Osteoblast (primary cell): ENCODE measurements at regions not wholly inside any gene's neighbourhood (a gene's known extent, or its start where the extent isn't known, plus 50 kb on each side); places are given as distances from the start of the nearest gene placed in this dataset.

ENCODE experiments used
- DNase-seq: peaks from one replicate; pipeline ENCODE4 v3.0.0; 2011; ENCODE audit warnings: low spot score, mixed read lengths; ENCODE audit not compliant: insufficient read length; ENCODE audit errors: missing footprints
- H2AFZ ChIP-seq: 2 replicates; pipeline ENCODE4 v1.6.0; 2011; ENCODE audit warnings: mild to moderate bottlenecking, low read length
- H3K27ac ChIP-seq: 2 replicates; pipeline ENCODE4 v1.5.1; 2011; ENCODE audit warnings: mild to moderate bottlenecking, low read depth, low read length, moderate library complexity
- H3K27me3 ChIP-seq: 2 replicates; pipeline ENCODE4 v1.6.0; 2012; ENCODE audit warnings: mild to moderate bottlenecking, control low read depth, inconsistent platforms, low read length, moderate library complexity; ENCODE audit not compliant: insufficient read depth
- H3K36me3 ChIP-seq: 2 replicates; pipeline ENCODE4 v1.5.1; 2011; ENCODE audit warnings: mild to moderate bottlenecking, low read length, control low read depth, moderate library complexity; ENCODE audit not compliant: insufficient read depth
- H3K4me1 ChIP-seq: 2 replicates; pipeline ENCODE4 v1.5.1; 2011; ENCODE audit warnings: mild to moderate bottlenecking, low read length, control low read depth, moderate library complexity; ENCODE audit not compliant: insufficient read depth
- H3K4me2 ChIP-seq: 2 replicates; pipeline ENCODE4 v1.6.0; 2011; ENCODE audit warnings: mild to moderate bottlenecking, low read length; ENCODE audit not compliant: insufficient read depth
- H3K4me3 ChIP-seq: fragments of 200-600 bp; sonication (generic); 3 replicates; pipeline ENCODE4 v1.5.1; 2012; ENCODE audit warnings: mild to moderate bottlenecking, low read length, inconsistent platforms; ENCODE audit not compliant: insufficient read depth
- H3K79me2 ChIP-seq: 2 replicates; pipeline ENCODE4 v1.6.0; 2012; ENCODE audit warnings: mild to moderate bottlenecking, low read length, control low read depth, inconsistent platforms; ENCODE audit not compliant: insufficient read depth
- H3K9me3 ChIP-seq: 2 replicates; pipeline ENCODE4 v1.5.1; 2011; ENCODE audit warnings: low read depth, low read length, control low read depth
- H4K20me1 ChIP-seq: 2 replicates; pipeline ENCODE4 v1.6.0; 2012; ENCODE audit warnings: mild to moderate bottlenecking, low read length, control low read depth; ENCODE audit not compliant: insufficient read depth
- TF ChIP-seq, protein P1 (sequence below): IDR thresholded peaks from 2 replicates; pipeline ENCODE4 v1.5.1; 2011; ENCODE audit warnings: mild to moderate bottlenecking, low read depth, low read length, moderate library complexity; ENCODE audit errors: extremely low read depth

DNA sequence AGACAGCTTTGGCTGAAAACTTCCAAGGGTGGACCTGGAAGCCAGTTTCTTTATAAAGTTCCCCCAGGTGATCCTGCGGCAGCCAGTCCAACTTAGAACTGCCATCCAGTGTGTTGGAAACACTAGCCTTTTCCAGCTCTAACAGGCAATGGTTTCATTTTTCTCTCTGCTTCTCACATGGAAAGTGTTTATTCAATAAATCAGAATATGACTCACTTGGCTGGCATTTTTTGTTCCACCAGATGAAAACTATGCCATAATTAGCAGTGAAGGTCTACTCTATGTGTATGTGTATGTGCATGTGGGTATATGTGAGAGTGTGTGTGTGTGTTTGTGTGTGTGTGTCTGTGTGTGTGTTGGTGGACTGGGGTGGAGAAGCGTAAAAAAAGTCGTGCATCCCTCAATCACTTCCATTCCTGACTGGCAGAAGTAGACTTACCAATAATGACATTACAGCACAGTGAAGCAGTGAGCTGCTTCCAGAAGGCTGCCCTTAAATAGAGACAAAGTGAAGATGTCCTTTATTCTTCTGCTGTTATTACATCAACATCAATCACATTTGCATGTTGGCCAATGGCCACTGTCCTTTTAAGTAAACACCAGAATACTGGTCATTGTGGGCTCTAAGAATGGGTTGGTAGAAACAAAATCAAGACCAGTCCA lies 90.9 kb upstream of the SETBP1 start:
- no peaks in the 10 kb centered on the region for H3K36me3 ChIP-seq
- H3K27me3 ChIP-seq: no peaks in the 10 kb centered on the region
- peak overlapping the region; percentile 61 for H2AFZ ChIP-seq
- H4K20me1 ChIP-seq: no peaks in the 10 kb centered on the region
- H3K9me3 ChIP-seq: no peaks in the 10 kb centered on the region
- peak overlapping the region; percentile 66 for H3K4me2 ChIP-seq
- H3K27ac ChIP-seq: peak overlapping the region; percentile 77
- TF ChIP-seq, protein P1, sequence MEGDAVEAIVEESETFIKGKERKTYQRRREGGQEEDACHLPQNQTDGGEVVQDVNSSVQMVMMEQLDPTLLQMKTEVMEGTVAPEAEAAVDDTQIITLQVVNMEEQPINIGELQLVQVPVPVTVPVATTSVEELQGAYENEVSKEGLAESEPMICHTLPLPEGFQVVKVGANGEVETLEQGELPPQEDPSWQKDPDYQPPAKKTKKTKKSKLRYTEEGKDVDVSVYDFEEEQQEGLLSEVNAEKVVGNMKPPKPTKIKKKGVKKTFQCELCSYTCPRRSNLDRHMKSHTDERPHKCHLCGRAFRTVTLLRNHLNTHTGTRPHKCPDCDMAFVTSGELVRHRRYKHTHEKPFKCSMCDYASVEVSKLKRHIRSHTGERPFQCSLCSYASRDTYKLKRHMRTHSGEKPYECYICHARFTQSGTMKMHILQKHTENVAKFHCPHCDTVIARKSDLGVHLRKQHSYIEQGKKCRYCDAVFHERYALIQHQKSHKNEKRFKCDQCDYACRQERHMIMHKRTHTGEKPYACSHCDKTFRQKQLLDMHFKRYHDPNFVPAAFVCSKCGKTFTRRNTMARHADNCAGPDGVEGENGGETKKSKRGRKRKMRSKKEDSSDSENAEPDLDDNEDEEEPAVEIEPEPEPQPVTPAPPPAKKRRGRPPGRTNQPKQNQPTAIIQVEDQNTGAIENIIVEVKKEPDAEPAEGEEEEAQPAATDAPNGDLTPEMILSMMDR: no peak
- no peaks in the 10 kb centered on the region for H3K79me2 ChIP-seq
- H3K4me3 ChIP-seq: peak overlapping the region; percentile 26
- no peak for DNase-seq
- H3K4me1 ChIP-seq: peaks cover 40% of the 10 kb centered on the region

DNA sequence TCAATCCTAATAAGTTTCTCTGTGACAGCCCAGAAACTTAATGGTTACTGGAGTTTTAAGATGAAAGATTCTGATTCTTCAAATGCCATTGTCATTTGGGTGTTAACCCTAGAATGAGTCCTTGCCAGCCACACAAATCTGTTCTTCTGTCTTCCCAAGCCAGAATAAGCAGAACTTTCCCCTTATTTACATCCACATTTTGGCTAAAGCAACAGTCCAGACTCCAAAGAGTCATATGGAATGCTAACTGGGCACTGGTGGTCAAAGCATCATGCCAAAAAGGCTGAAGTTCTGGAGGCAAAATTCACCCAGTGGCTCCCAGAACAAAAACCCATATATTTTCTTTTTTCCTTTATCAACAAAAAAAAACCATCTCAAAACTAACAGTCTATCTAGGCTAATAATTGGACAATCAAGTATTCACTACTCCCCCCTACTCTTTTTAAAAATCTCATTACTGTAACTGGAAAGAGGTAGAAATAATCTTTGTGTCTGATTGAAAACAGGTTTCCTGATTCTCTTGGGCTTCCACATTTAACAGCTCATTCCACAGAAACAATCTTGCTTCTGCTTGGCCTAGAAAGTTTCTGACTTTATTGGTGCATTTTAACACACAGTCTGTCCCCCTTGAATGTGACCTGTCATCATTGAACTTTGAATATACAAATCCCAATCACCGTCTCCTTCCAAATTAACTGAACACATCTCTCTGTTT lies 89.6 kb upstream of the SETBP1 start:
- Histone ChIP-seq H3K27ac (peak overlapping the region; percentile 7), H3K9me3 (no peaks in the 10 kb centered on the region), H4K20me1 (no peaks in the 10 kb centered on the region), H3K4me2 (no peak overlapping the region), H3K4me1 (peaks cover 52% of the 10 kb centered on the region), H3K36me3 (no peaks in the 10 kb centered on the region), H3K27me3 (no peaks in the 10 kb centered on the region), H3K79me2 (no peaks in the 10 kb centered on the region), H3K4me3 (no peak overlapping the region), H2AFZ (peak overlapping the region; percentile 17)
- no peak for DNase-seq
- TF ChIP-seq, protein P1: no peak

DNA sequence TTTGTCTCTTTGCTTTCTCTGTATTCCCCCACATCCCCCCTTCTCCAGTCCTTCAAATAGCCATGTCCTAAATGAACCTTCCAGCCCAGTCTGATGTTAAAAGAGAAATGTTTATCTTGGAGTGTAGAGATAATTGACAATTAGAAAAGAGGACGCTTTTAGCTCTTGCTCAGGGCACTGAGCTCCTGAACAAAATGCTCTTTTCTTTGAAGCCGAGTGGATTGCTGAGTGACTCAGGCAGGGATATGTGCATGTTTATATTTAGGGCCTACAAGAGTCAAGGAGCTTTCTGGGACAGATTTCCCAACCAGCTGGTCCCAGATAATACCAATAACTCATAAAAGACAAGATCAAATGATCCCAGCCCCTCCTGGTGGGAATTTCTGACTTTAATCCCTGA lies 88.0 kb upstream of the SETBP1 start:
- no peaks in the 10 kb centered on the region for H4K20me1 ChIP-seq
- TF ChIP-seq, protein P1: no peak
- H3K9me3 ChIP-seq: no peaks in the 10 kb centered on the region
- no peak overlapping the region for H3K27ac ChIP-seq
- no peaks in the 10 kb centered on the region for H3K27me3 ChIP-seq
- no peaks in the 10 kb centered on the region for H3K36me3 ChIP-seq
- no peak overlapping the region for H2AFZ ChIP-seq
- no peak overlapping the region for H3K4me3 ChIP-seq
- DNase-seq: peak; percentile 69
- no peaks in the 10 kb centered on the region for H3K79me2 ChIP-seq
- peaks cover 59% of the 10 kb centered on the region for H3K4me1 ChIP-seq
- H3K4me2 ChIP-seq: no peak overlapping the region

GRCh38 chr18:44594799-44595467 lies 85.8 kb upstream of the SETBP1 start:
- H3K4me1 ChIP-seq: peaks cover 51% of the 10 kb centered on the region
- H3K4me2 ChIP-seq: peak overlapping the region; percentile 22
- peak; percentile 31 for DNase-seq
- H3K27me3 ChIP-seq: no peaks in the 10 kb centered on the region
- no peaks in the 10 kb centered on the region for H4K20me1 ChIP-seq
- H3K36me3 ChIP-seq: no peaks in the 10 kb centered on the region
- H3K4me3 ChIP-seq: no peak overlapping the region
- no peak overlapping the region for H2AFZ ChIP-seq
- H3K79me2 ChIP-seq: no peaks in the 10 kb centered on the region
- TF ChIP-seq, protein P1: no peak
- H3K27ac ChIP-seq: no peak overlapping the region
- no peaks in the 10 kb centered on the region for H3K9me3 ChIP-seq
